ENCODE measurements at regions not wholly inside any gene's neighbourhood (a gene's known extent, or its start where the extent isn't known, plus 50 kb on each side); places are given as distances from the start of the nearest gene placed in this dataset.

- Mint-ChIP-seq H3K4me1 (ENCODE audit: low read depth) (no peaks in the 10 kb centered on the region), H3K27ac (no peak overlapping the region), H3K27me3 (ENCODE audit: insufficient read depth) (no peaks in the 10 kb centered on the region), H3K4me3 (no peak overlapping the region), H3K9me3 (no peaks in the 10 kb centered on the region), H3K36me3 (ENCODE audit: low read depth) (no peaks in the 10 kb centered on the region)
- TF ChIP-seq, protein P1, sequence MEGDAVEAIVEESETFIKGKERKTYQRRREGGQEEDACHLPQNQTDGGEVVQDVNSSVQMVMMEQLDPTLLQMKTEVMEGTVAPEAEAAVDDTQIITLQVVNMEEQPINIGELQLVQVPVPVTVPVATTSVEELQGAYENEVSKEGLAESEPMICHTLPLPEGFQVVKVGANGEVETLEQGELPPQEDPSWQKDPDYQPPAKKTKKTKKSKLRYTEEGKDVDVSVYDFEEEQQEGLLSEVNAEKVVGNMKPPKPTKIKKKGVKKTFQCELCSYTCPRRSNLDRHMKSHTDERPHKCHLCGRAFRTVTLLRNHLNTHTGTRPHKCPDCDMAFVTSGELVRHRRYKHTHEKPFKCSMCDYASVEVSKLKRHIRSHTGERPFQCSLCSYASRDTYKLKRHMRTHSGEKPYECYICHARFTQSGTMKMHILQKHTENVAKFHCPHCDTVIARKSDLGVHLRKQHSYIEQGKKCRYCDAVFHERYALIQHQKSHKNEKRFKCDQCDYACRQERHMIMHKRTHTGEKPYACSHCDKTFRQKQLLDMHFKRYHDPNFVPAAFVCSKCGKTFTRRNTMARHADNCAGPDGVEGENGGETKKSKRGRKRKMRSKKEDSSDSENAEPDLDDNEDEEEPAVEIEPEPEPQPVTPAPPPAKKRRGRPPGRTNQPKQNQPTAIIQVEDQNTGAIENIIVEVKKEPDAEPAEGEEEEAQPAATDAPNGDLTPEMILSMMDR (IDR thresholded peaks at IDR 0.05) = no peak
- DNase-seq = no peak
Measured at GRCh38 chrX:67288156-67288555, 255.7 kb upstream of the AR start.

GRCh38 chrX:67289055-67289499 lies 254.7 kb upstream of the AR start:
- Mint-ChIP-seq H3K4me1 (ENCODE audit: low read depth) (no peaks in the 10 kb centered on the region), H3K9me3 (no peaks in the 10 kb centered on the region), H3K4me3 (no peak overlapping the region), H3K36me3 (ENCODE audit: low read depth) (no peaks in the 10 kb centered on the region), H3K27ac (no peak overlapping the region), H3K27me3 (ENCODE audit: insufficient read depth) (no peaks in the 10 kb centered on the region)
- TF ChIP-seq, protein P1 (IDR thresholded peaks at IDR 0.05) = no peak
- no peak for DNase-seq

DNA sequence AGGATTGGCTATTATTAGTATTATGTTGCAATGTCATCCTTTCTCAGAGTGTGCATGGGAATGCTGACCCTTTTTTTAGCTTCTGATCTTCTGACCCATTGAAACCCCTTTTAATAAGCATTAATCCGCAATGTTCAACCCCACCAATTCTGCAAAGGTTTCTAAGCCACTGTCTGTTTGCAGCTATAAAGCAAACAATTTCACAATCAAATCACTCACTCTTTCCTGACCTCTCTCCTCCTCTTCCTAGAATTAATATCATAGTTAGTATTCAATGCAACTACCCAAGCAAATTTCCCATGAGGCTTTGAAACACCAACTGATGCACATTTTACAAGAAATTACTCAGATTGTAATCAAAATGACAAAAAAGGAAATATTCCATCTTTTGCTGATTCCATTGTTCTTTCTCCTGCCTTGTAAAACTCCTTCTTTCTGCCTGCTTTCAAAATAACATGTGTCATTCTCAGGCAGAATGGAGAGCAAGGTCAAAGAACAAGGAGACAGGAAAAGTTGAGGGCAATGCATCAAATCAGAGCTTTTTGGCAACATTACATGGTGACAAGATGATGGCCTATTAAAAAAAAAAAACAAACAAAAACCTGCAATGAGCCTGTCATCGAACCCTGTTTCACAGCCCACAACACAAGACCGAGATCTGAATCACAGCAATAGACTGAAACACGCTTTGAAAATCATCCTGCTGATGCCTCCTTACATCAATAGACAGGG lies 253.2 kb upstream of the AR start:
- H3K4me3 Mint-ChIP-seq = no peak overlapping the region
- H3K27me3 Mint-ChIP-seq (ENCODE audit: insufficient read depth) = no peaks in the 10 kb centered on the region
- no peak overlapping the region for H3K27ac Mint-ChIP-seq
- H3K36me3 Mint-ChIP-seq (ENCODE audit: low read depth) = no peaks in the 10 kb centered on the region
- no peaks in the 10 kb centered on the region for H3K9me3 Mint-ChIP-seq
- DNase-seq = no peak
- H3K4me1 Mint-ChIP-seq (ENCODE audit: low read depth) = no peaks in the 10 kb centered on the region
- TF ChIP-seq, protein P1 (IDR thresholded peaks at IDR 0.05) = no peak

DNA sequence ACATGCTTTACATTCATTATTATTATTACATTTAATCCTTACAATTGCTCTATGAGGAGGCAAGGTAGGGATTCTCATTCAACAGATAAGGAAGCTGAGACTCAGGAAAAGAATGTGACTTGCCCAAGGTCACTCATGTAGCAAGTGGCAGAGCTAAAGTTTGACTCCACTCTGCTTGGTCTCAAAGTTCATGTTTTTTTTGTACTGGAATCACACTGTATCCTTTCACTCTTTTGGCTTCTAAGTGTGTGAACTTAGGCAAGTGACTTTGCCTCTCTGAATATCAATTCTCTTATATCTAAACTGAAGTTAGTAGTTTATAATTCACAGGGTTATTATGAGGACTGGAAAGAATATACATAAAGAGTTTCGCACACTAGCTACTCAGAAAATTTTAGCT lies 247.9 kb upstream of the AR start:
- TF ChIP-seq, protein P1 (IDR thresholded peaks at IDR 0.05) = no peak
- DNase-seq = no peak
- H3K9me3 Mint-ChIP-seq = no peaks in the 10 kb centered on the region
- no peaks in the 10 kb centered on the region for H3K36me3 Mint-ChIP-seq (ENCODE audit: low read depth)
- H3K4me1 Mint-ChIP-seq (ENCODE audit: low read depth) = no peaks in the 10 kb centered on the region
- no peak overlapping the region for H3K27ac Mint-ChIP-seq
- H3K27me3 Mint-ChIP-seq (ENCODE audit: insufficient read depth) = no peaks in the 10 kb centered on the region
- no peak overlapping the region for H3K4me3 Mint-ChIP-seq

GRCh38 chrX:67296395-67296794 lies 247.4 kb upstream of the AR start:
- no peak for DNase-seq
- Mint-ChIP-seq H3K4me3 (no peak overlapping the region), H3K4me1 (ENCODE audit: low read depth) (no peaks in the 10 kb centered on the region), H3K9me3 (no peaks in the 10 kb centered on the region), H3K27me3 (ENCODE audit: insufficient read depth) (no peaks in the 10 kb centered on the region), H3K36me3 (ENCODE audit: low read depth) (no peaks in the 10 kb centered on the region), H3K27ac (no peak overlapping the region)
- TF ChIP-seq, protein P1 (IDR thresholded peaks at IDR 0.05) = no peak
